Activated CD8-positive, alpha-beta memory T cell treated with anti-CD3 and anti-CD28 coated beads, Interleukin-2, amount 50 U/mL, for 48 hours (primary cell): ENCODE measurements at regions not wholly inside any gene's neighbourhood (a gene's known extent, or its start where the extent isn't known, plus 50 kb on each side); places are given as distances from the start of the nearest gene placed in this dataset.
"Not testable (repeated sequence)": the region's sequence is repeated elsewhere in the genome, so short reads cannot be mapped to it uniquely, and the experiment has no call there.

Source experiments
- DNase-seq: peaks from one replicate; pipeline ENCODE4 v3.0.0-alpha.2; 2020

GRCh38 chr6:166253778-166254204, 54.4 kb downstream of the PRR18 start:
- DNase-seq, result no peak

DNA sequence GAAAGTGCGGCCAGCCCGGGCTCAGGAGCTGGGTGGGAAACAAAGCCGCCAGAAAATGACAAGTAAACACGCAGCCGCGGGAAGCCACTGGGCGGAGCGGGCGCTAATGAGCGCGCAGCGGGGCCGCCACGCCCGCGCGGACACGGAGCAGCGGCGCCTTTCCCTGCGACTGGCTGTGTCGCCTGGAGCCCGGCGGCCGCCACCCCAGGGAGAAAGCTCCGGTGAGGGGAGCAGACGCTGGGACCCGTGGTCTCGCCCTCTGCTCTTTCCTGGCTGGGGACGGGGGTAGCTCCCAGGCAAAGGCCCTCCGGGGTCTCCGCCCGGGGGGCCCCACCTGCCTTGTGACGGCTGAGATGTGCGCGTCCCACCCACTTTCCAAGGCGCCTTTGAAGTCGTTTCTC, 54.9 kb downstream of the PRR18 start:
- DNase-seq, result peak; percentile 74

- no peak for DNase-seq
These were observed 55.6 kb downstream of the PRR18 start for GRCh38 chr6:166252601-166253000.

- no peak for DNase-seq
These were observed 56.5 kb downstream of the PRR18 start for GRCh38 chr6:166251655-166252054.

DNA sequence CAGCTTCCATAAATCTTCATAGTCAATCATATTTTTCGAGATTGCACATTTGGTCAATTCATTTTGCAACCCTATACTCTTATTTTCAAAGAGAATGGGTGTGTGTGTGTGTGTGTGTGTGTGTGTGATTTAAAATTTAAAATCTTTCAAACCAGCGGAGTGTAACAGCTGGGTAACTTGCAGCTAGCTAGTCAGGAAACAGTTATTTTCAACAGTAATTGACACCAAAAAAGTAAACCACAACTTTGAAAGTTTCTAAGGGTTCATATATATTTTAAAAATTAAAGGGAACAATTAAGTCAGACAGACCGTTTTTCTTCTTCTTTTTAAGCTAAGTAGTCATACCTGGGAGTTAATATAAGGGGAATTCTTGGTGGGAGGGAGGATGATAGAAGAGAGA, 57.0 kb downstream of the PRR18 start:
- no peak for DNase-seq

DNA sequence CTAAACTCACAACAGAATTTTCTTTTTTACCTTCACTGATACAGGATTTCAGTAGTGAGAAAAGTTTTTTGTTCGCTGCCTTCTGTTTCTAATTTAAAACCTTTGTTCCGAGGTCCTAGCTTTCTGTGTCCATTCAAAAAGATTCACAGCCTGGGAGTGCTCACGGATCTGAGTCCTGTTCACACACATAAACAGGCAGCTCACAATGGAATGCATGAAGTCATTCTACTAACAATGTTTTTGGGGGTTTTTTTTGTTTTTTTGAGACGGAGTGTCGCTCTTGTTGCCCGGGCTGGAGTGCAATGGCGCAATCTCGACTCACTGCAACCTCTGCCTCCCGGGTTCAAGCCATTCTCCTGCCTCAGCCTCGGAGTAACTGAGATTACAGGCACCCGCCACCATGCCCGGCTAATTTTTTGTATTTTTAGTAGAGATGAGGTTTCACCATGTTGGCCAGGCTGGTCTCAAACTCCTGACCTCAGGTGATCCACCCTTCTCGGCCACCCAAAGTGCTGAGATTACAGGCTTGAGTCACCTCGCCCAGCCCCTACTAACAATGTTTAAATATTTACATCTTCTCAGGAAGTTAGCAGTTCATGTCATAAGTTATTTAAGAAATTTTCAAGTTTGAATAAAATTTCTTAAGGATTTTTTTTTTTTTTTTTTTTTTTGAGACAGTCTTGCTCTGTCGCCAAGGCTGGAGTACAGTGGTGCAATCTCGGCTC, 59.0 kb downstream of the PRR18 start:
- DNase-seq, result not testable (repeated sequence)

- DNase-seq, result no peak
These were observed 63.0 kb downstream of the PRR18 start for GRCh38 chr6:166245148-166245547.

GRCh38 chr6:166244353-166245045, 63.7 kb downstream of the PRR18 start:
- DNase-seq, result no peak

GRCh38 chr6:166242888-166243287, 65.3 kb downstream of the PRR18 start:
- DNase-seq, result no peak

GRCh38 chr6:166241974-166242373, 66.2 kb downstream of the PRR18 start:
- no peak for DNase-seq

DNA sequence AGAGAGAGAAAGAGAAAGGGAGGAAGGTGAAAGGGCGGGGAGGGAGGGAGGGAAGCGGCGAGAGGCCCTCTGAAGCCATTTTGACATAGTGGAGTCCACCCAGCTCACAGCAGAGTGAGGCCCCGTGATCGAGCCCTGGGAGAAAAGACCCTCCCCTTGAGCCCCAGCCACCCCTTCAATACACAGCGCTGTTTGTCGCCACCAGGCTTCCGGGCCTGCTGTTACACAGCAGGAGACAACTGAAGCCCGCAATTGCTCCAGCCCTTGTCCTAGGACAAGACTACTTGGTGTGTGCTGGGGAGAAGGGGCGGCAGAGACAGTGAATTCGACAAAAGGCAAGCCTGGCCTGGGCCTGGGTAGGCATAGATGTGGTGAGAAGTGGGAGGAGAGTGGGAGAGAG, 67.3 kb downstream of the PRR18 start:
- DNase-seq, result no peak

DNA sequence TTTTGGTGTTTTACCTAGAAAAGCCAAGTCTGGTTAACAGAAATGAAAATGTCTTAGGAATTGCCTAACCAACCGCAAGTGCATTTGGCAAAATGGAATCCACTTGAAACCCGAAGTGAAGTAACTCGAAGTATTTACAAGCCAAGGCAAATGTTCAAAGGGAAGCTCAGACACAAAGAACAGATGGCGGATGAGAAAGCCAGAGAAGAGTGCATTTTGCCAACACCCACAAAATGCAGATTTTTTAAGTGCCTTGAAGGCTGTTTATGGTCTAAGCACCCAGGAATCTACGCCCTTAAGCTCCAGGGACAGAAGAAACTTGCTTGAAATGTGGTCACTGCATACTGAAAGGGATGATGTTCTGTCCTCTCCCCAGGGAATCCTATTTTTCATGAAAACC, 70.0 kb upstream of the TBXT start:
- no peak for DNase-seq

GRCh38 chr6:166236596-166236995, 68.9 kb upstream of the TBXT start:
- no peak for DNase-seq

DNA sequence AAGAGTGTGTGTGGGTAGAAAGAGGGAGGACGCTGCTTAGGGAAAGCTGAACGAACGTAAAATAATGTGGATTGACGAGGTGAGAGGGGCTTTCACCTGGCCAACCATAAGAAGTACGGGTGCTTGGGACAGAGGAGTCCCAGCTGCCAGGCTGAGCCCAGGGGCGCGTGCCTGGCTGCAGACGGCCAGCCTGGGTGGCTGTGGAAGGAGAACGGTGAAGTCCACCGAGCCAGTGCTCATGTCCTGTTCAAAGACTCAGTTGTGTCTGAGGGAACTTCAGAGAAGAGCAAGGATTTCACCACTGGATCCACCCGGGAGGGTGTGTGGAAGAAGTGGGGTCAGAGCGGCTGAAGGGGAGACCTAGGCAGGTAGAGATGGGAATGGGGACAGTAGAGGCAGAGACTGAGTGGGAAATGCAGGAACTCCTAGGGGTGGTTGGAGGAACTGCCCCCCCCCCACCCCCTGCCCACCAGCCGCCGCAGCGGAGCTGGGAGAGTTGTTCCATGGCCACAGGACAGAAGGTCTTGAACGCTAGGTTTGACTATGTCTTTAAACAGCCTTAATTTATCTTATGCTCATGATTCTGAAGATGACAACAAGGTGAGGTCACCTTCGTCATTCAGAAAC, 68.1 kb upstream of the TBXT start:
- no peak for DNase-seq

DNA sequence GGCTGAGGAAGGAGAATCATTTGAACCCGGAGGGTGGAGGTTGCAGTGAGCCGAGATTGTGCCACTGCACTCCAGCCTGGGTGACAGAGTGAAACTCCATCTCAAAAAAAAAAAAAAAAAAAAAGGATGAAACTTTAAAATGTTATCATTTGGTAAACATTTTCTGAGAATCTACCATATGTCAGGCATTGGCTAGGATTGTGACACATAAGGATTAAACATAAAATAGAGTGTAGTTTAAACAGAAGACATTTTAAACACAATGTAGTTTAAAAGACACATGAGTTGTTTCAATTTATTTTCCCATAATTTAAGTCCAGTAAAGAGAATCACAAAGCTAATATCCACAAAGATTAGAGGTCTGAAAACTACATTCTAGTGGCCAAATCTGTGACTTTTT, 63.5 kb upstream of the TBXT start:
- not testable (repeated sequence) for DNase-seq

DNA sequence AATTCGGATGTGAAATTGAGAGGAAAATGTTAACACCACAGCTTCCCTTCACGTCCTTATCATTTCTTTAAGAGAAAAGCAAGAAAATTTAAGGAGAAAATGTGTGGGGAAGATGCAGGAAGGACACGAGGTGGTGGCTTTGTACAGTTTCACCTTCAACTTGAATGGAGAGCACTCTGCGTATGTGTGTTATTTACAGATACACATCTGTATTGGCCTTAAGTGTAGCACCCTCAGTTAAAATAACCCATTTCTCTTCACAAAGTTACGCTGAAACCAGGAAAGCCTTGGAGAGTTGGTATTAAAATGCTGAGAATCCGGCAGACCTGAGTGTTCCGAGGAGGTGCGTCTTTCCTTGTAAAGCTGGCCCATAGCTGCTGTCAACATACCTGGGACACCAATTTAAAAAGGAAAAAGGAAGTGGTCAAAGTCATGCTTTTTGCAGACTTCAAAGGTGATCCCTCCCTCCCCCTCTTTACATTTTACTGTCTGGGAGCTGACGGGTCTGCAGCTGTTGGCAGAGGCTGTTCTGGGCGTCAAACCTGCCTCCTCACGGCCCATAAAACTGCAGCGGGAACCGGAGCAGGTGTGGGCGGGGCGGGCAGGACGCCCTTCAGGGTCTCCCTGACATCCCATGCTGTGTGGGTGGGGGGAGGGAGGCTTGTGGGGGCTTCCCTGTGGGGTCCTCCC, 61.3 kb upstream of the TBXT start:
- DNase-seq, result no peak

- DNase-seq, result no peak
These were observed 60.8 kb upstream of the TBXT start for GRCh38 chr6:166228425-166228824.

- no peak for DNase-seq
These were observed 55.4 kb upstream of the TBXT start for GRCh38 chr6:166223079-166223478.

GRCh38 chr6:166222631-166223030, 55.0 kb upstream of the TBXT start:
- DNase-seq, result no peak

DNA sequence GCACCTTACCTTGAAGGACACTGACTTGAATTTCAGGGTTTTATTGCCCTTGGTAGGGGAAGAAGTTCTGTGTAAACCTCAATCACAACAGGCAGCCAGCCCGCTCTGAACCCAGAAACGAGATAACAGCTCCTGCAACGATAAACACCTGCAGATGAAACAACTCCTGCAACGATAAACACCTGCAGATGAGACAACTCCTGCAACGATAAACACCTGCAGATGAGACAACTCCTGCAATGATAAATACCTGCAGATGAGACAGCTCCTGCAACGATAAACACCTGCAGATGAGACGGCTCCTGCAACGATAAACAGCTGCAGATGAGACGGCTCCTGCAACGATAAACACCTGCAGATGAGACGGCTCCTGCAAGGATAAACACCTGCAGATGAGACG, 54.0 kb upstream of the TBXT start:
- DNase-seq, result no peak

- no peak for DNase-seq
These were observed 53.4 kb upstream of the TBXT start for GRCh38 chr6:166221040-166221439.
